ENCODE measurements at regions not wholly inside any gene's neighbourhood (a gene's known extent, or its start where the extent isn't known, plus 50 kb on each side); places are given as distances from the start of the nearest gene placed in this dataset.

GRCh38 chr1:29651684-29652665, 415.7 kb downstream of the PTPRU start:
- H3K27ac ChIP-seq = no peak overlapping the region
- no peaks in the 10 kb centered on the region for H3K36me3 ChIP-seq
- DNase-seq = no peak
- 68 to 73% methylated on average over 17 of the region's 17 CpGs for WGBS, 2 donors
- H3K4me1 ChIP-seq = no peaks in the 10 kb centered on the region
- no peak overlapping the region for H3K4me3 ChIP-seq (replicated peaks in 1 of 3)
- TF ChIP-seq POLR2A (IDR thresholded peaks at IDR 0.05) (no peak), CTCF (IDR thresholded peaks at IDR 0.05) (no peak)
- H3K27me3 ChIP-seq = no peaks in the 10 kb centered on the region
- intact Hi-C loops (cut with DNase I) = no loop called here
- H3K9me3 ChIP-seq = no peaks in the 10 kb centered on the region

- TF ChIP-seq POLR2A (IDR thresholded peaks at IDR 0.05) = no peak
- Histone ChIP-seq H3K27ac (no peak overlapping the region), H3K27me3 (no peaks in the 10 kb centered on the region), H3K36me3 (no peaks in the 10 kb centered on the region), H3K4me3 (replicated peaks in 1 of 3) (no peak overlapping the region), H3K9me3 (no peaks in the 10 kb centered on the region), H3K4me1 (no peaks in the 10 kb centered on the region)
- intact Hi-C loops (cut with DNase I) = no loop called here
- no peak for DNase-seq
These were observed 414.9 kb downstream of the PTPRU start for GRCh38 chr1:29651246-29651645.

GRCh38 chr1:29650476-29650875, 414.2 kb downstream of the PTPRU start:
- 84 to 90% methylated on average over 3 of the region's 3 CpGs for WGBS, 2 donors
- TF ChIP-seq CTCF (IDR thresholded peaks at IDR 0.05) (no peak), POLR2A (IDR thresholded peaks at IDR 0.05) (no peak)
- H3K27ac ChIP-seq = no peak overlapping the region
- no peaks in the 10 kb centered on the region for H3K4me1 ChIP-seq
- no peaks in the 10 kb centered on the region for H3K9me3 ChIP-seq
- H3K36me3 ChIP-seq = no peaks in the 10 kb centered on the region
- no peak for DNase-seq
- no peaks in the 10 kb centered on the region for H3K27me3 ChIP-seq
- intact Hi-C loops (cut with DNase I) = no loop called here
- no peak overlapping the region for H3K4me3 ChIP-seq (replicated peaks in 1 of 3)

- Histone ChIP-seq H3K27ac (no peak overlapping the region), H3K27me3 (no peaks in the 10 kb centered on the region), H3K4me1 (no peaks in the 10 kb centered on the region), H3K4me3 (replicated peaks in 1 of 3) (no peak overlapping the region), H3K36me3 (no peaks in the 10 kb centered on the region), H3K9me3 (no peaks in the 10 kb centered on the region)
- intact Hi-C loops (cut with DNase I) = no loop called here
- TF ChIP-seq CTCF (IDR thresholded peaks at IDR 0.05) (no peak), POLR2A (IDR thresholded peaks at IDR 0.05) (no peak)
- no peak for DNase-seq
- WGBS, 2 donors = 77 to 83% methylated on average over 8 of the region's 8 CpGs
These were observed 413.7 kb downstream of the PTPRU start for GRCh38 chr1:29650041-29650400.

GRCh38 chr1:29649189-29650040, 413.1 kb downstream of the PTPRU start:
- H3K4me1 ChIP-seq = no peaks in the 10 kb centered on the region
- H3K36me3 ChIP-seq = no peaks in the 10 kb centered on the region
- DNase-seq = no peak
- no peak overlapping the region for H3K27ac ChIP-seq
- intact Hi-C loops (cut with DNase I) = no loop called here
- H3K4me3 ChIP-seq (replicated peaks in 1 of 3) = no peak overlapping the region
- H3K9me3 ChIP-seq = no peaks in the 10 kb centered on the region
- WGBS, 2 donors = 76 to 84% methylated on average over 12 to 15 of the region's 15 CpGs
- no peaks in the 10 kb centered on the region for H3K27me3 ChIP-seq
- no peak for TF ChIP-seq POLR2A (IDR thresholded peaks at IDR 0.05)
- no peak for TF ChIP-seq CTCF (IDR thresholded peaks at IDR 0.05)

Data from thyroid gland (tissue), 4 donors.